ENCODE measurements at regions not wholly inside any gene's neighbourhood (a gene's known extent, or its start where the extent isn't known, plus 50 kb on each side); places are given as distances from the start of the nearest gene placed in this dataset.

GRCh38 chr7:79540592-79540991, 87.1 kb upstream of the MAGI2 start:
- Histone ChIP-seq H3K79me1 (ENCODE audit: low read depth, low read length) (no peaks in the 10 kb centered on the region), H3K4me2 (ENCODE audit: insufficient read depth, low read length, poor library complexity, severe bottlenecking) (no peak overlapping the region), H3K9me3 (replicated peaks in 1 of 2; ENCODE audit: control insufficient read depth in 2 of 2, insufficient read depth in 1 of 2, low read depth in 1 of 2, low read length in 2 of 2) (no peaks in the 10 kb centered on the region), H2BK120ac (ENCODE audit: low read depth, low read length) (no peak overlapping the region), H3K4ac (ENCODE audit: low read length) (no peak overlapping the region), H2AFZ (ENCODE audit: low read length) (no peak overlapping the region), H3K9ac (ENCODE audit: low read depth, low read length, poor library complexity) (no peak overlapping the region), H2BK5ac (ENCODE audit: low read length) (no peak overlapping the region), H3K23ac (ENCODE audit: low read depth, low read length, poor library complexity) (no peak overlapping the region), H3K14ac (ENCODE audit: low read length) (no peak overlapping the region), H3K18ac (ENCODE audit: low read length) (no peak overlapping the region), H2BK15ac (ENCODE audit: low read length) (no peak overlapping the region), H4K91ac (ENCODE audit: low read depth, low read length, poor library complexity) (no peak overlapping the region), H2BK12ac (ENCODE audit: low read length) (no peak overlapping the region), H3K36me3 (replicated peaks in 1 of 2; ENCODE audit: control insufficient read depth in 2 of 2, insufficient read depth in 2 of 2, low read length in 2 of 2) (no peaks in the 10 kb centered on the region), H4K8ac (ENCODE audit: low read depth, low read length) (no peak overlapping the region), H3K4me1 (ENCODE audit: control insufficient read depth in 2 of 2, insufficient read depth in 1 of 2, low read depth in 1 of 2, low read length in 2 of 2) (no peaks in the 10 kb centered on the region), H3K4me3 (ENCODE audit: low read length in 2 of 2) (no peak overlapping the region), H2AK5ac (ENCODE audit: low read depth, low read length) (no peak overlapping the region), H3K27me3 (ENCODE audit: control insufficient read depth in 3 of 3, insufficient read depth in 3 of 3, low read depth in 1 of 3, low read length in 3 of 3) (no peaks in the 10 kb centered on the region), H3K27ac (replicated peaks; ENCODE audit: low read length) (no peak overlapping the region)
- no CpG with 5 or more reads among the region's 1 CpG for whole genome bisulfite sequencing, 2 donors (ENCODE audit: extremely low coverage in 2 of 2, insufficient read length in 2 of 2, insufficient replicate concordance in 1 of 2)
- no peak for DNase-seq (ENCODE audit: low spot score)

- Histone ChIP-seq H2BK12ac (ENCODE audit: low read length) (no peak overlapping the region), H3K27ac (replicated peaks; ENCODE audit: low read length) (no peak overlapping the region), H3K36me3 (replicated peaks in 1 of 2; ENCODE audit: control insufficient read depth in 2 of 2, insufficient read depth in 2 of 2, low read length in 2 of 2) (no peaks in the 10 kb centered on the region), H2AK5ac (ENCODE audit: low read depth, low read length) (no peak overlapping the region), H3K14ac (ENCODE audit: low read length) (no peak overlapping the region), H4K8ac (ENCODE audit: low read depth, low read length) (no peak overlapping the region), H3K18ac (ENCODE audit: low read length) (no peak overlapping the region), H3K9me3 (replicated peaks in 1 of 2; ENCODE audit: control insufficient read depth in 2 of 2, insufficient read depth in 1 of 2, low read depth in 1 of 2, low read length in 2 of 2) (no peaks in the 10 kb centered on the region), H3K4me1 (ENCODE audit: control insufficient read depth in 2 of 2, insufficient read depth in 1 of 2, low read depth in 1 of 2, low read length in 2 of 2) (peaks cover 0 to 2% of the 10 kb centered on the region in 2 donors), H3K4me3 (ENCODE audit: low read length in 2 of 2) (no peak overlapping the region), H3K9ac (ENCODE audit: low read depth, low read length, poor library complexity) (no peak overlapping the region), H2BK120ac (ENCODE audit: low read depth, low read length) (no peak overlapping the region), H3K27me3 (ENCODE audit: control insufficient read depth in 3 of 3, insufficient read depth in 3 of 3, low read depth in 1 of 3, low read length in 3 of 3) (no peaks in the 10 kb centered on the region), H3K79me1 (ENCODE audit: low read depth, low read length) (no peaks in the 10 kb centered on the region), H3K4me2 (ENCODE audit: insufficient read depth, low read length, poor library complexity, severe bottlenecking) (no peak overlapping the region), H2AFZ (ENCODE audit: low read length) (no peak overlapping the region), H3K23ac (ENCODE audit: low read depth, low read length, poor library complexity) (no peak overlapping the region), H3K4ac (ENCODE audit: low read length) (no peak overlapping the region), H2BK15ac (ENCODE audit: low read length) (no peak overlapping the region), H4K91ac (ENCODE audit: low read depth, low read length, poor library complexity) (no peak overlapping the region), H2BK5ac (ENCODE audit: low read length) (no peak overlapping the region)
- no CpG with 5 or more reads among the region's 1 CpG for WGBS, 2 donors (ENCODE audit: extremely low coverage in 2 of 2, insufficient read length in 2 of 2, insufficient replicate concordance in 1 of 2)
- no peak for DNase-seq (ENCODE audit: low spot score)
These were observed 80.7 kb upstream of the MAGI2 start for GRCh38 chr7:79534128-79534527.

GRCh38 chr7:79531905-79532664, 78.6 kb upstream of the MAGI2 start:
- no peak overlapping the region for H4K91ac ChIP-seq (ENCODE audit: low read depth, low read length, poor library complexity)
- no peak overlapping the region for H3K18ac ChIP-seq (ENCODE audit: low read length)
- no peak for DNase-seq (ENCODE audit: low spot score)
- H3K27me3 ChIP-seq (ENCODE audit: control insufficient read depth in 3 of 3, insufficient read depth in 3 of 3, low read depth in 1 of 3, low read length in 3 of 3) = no peaks in the 10 kb centered on the region
- no peak overlapping the region for H3K23ac ChIP-seq (ENCODE audit: low read depth, low read length, poor library complexity)
- H3K4me1 ChIP-seq (ENCODE audit: control insufficient read depth in 2 of 2, insufficient read depth in 1 of 2, low read depth in 1 of 2, low read length in 2 of 2) = peaks cover 0 to 6% of the 10 kb centered on the region in 2 donors
- no peaks in the 10 kb centered on the region for H3K36me3 ChIP-seq (replicated peaks in 1 of 2; ENCODE audit: control insufficient read depth in 2 of 2, insufficient read depth in 2 of 2, low read length in 2 of 2)
- H3K9me3 ChIP-seq (replicated peaks in 1 of 2; ENCODE audit: control insufficient read depth in 2 of 2, insufficient read depth in 1 of 2, low read depth in 1 of 2, low read length in 2 of 2) = no peaks in the 10 kb centered on the region
- H3K4me3 ChIP-seq (ENCODE audit: low read length in 2 of 2) = no peak overlapping the region
- no peak overlapping the region for H4K8ac ChIP-seq (ENCODE audit: low read depth, low read length)
- no peak overlapping the region for H3K4ac ChIP-seq (ENCODE audit: low read length)
- H2BK12ac ChIP-seq (ENCODE audit: low read length) = no peak overlapping the region
- no peak overlapping the region for H2BK5ac ChIP-seq (ENCODE audit: low read length)
- H3K27ac ChIP-seq (replicated peaks; ENCODE audit: low read length) = no peak overlapping the region
- no peak overlapping the region for H2AK5ac ChIP-seq (ENCODE audit: low read depth, low read length)
- no peak overlapping the region for H3K4me2 ChIP-seq (ENCODE audit: insufficient read depth, low read length, poor library complexity, severe bottlenecking)
- no peak overlapping the region for H3K14ac ChIP-seq (ENCODE audit: low read length)
- no peaks in the 10 kb centered on the region for H3K79me1 ChIP-seq (ENCODE audit: low read depth, low read length)
- no CpG with 5 or more reads among the region's 4 CpGs for WGBS, 2 donors (ENCODE audit: extremely low coverage in 2 of 2, insufficient read length in 2 of 2, insufficient replicate concordance in 1 of 2)
- no peak overlapping the region for H2BK15ac ChIP-seq (ENCODE audit: low read length)
- H2BK120ac ChIP-seq (ENCODE audit: low read depth, low read length) = no peak overlapping the region
- H3K9ac ChIP-seq (ENCODE audit: low read depth, low read length, poor library complexity) = no peak overlapping the region
- no peak overlapping the region for H2AFZ ChIP-seq (ENCODE audit: low read length)

DNA sequence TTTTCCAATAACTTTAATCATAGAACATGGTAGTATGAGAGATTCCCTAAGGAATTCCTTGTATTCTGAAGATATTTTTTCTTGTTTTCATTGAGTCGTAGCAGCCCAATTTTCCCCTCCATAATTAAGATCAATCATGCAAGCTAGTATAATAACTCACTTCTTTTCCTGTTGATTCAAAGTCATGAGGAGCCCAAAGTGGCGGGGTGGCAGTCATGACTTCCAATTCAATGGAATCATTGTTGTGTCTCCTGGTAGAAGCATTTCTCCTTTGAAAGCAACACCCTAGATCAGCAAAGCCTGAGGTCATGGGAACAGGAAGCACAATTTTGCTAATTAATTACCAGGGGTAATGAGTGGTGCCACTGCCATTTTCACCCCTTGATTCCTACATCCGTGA, 77.6 kb upstream of the MAGI2 start:
- H3K27ac ChIP-seq (replicated peaks; ENCODE audit: low read length) = no peak overlapping the region
- no peak overlapping the region for H3K4me3 ChIP-seq (ENCODE audit: low read length in 2 of 2)
- H2AK5ac ChIP-seq (ENCODE audit: low read depth, low read length) = no peak overlapping the region
- H3K4me2 ChIP-seq (ENCODE audit: insufficient read depth, low read length, poor library complexity, severe bottlenecking) = no peak overlapping the region
- no peak overlapping the region for H3K14ac ChIP-seq (ENCODE audit: low read length)
- H3K27me3 ChIP-seq (ENCODE audit: control insufficient read depth in 3 of 3, insufficient read depth in 3 of 3, low read depth in 1 of 3, low read length in 3 of 3) = no peaks in the 10 kb centered on the region
- no CpG with 5 or more reads among the region's 3 CpGs for WGBS, 2 donors (ENCODE audit: extremely low coverage in 2 of 2, insufficient read length in 2 of 2, insufficient replicate concordance in 1 of 2)
- H3K4ac ChIP-seq (ENCODE audit: low read length) = no peak overlapping the region
- H4K91ac ChIP-seq (ENCODE audit: low read depth, low read length, poor library complexity) = no peak overlapping the region
- no peak overlapping the region for H3K9ac ChIP-seq (ENCODE audit: low read depth, low read length, poor library complexity)
- H2AFZ ChIP-seq (ENCODE audit: low read length) = no peak overlapping the region
- peaks cover 0 to 6% of the 10 kb centered on the region in 2 donors for H3K4me1 ChIP-seq (ENCODE audit: control insufficient read depth in 2 of 2, insufficient read depth in 1 of 2, low read depth in 1 of 2, low read length in 2 of 2)
- H3K23ac ChIP-seq (ENCODE audit: low read depth, low read length, poor library complexity) = no peak overlapping the region
- no peak overlapping the region for H2BK12ac ChIP-seq (ENCODE audit: low read length)
- no peaks in the 10 kb centered on the region for H3K79me1 ChIP-seq (ENCODE audit: low read depth, low read length)
- DNase-seq (ENCODE audit: low spot score) = no peak
- no peaks in the 10 kb centered on the region for H3K36me3 ChIP-seq (replicated peaks in 1 of 2; ENCODE audit: control insufficient read depth in 2 of 2, insufficient read depth in 2 of 2, low read length in 2 of 2)
- H2BK15ac ChIP-seq (ENCODE audit: low read length) = no peak overlapping the region
- no peak overlapping the region for H3K18ac ChIP-seq (ENCODE audit: low read length)
- H3K9me3 ChIP-seq (replicated peaks in 1 of 2; ENCODE audit: control insufficient read depth in 2 of 2, insufficient read depth in 1 of 2, low read depth in 1 of 2, low read length in 2 of 2) = no peaks in the 10 kb centered on the region
- H2BK5ac ChIP-seq (ENCODE audit: low read length) = no peak overlapping the region
- H4K8ac ChIP-seq (ENCODE audit: low read depth, low read length) = no peak overlapping the region
- H2BK120ac ChIP-seq (ENCODE audit: low read depth, low read length) = no peak overlapping the region
